WTC11 (cell line): ENCODE measurements at regions not wholly inside any gene's neighbourhood (a gene's known extent, or its start where the extent isn't known, plus 50 kb on each side); places are given as distances from the start of the nearest gene placed in this dataset.

ENCODE experiments used
- ATAC-seq: fragments of 200-7000 bp; cut with Tn5 transposase; 2 replicates; pipeline ENCODE4 v1.10.0; 2021; ENCODE audit warnings: mild to moderate bottlenecking, moderate library complexity
- CTCF ChIA-PET: fragments of 300-600 bp; sonication (Branson Sonifier 250); formaldehyde crosslinking; loops from one replicate; lab custom pipeline; 2021; ENCODE audit warnings: antibody characterized with exemption; lab: Charles Lee
- POLR2A ChIA-PET: fragments of 350-600 bp; sonication (Branson Sonifier 250); formaldehyde crosslinking; loops from one replicate; lab custom pipeline; 2021; ENCODE audit warnings: antibody characterized with exemption; lab: Charles Lee
- DNase-seq: peaks from one replicate; pipeline ENCODE4 v3.0.0; 2021; ENCODE audit warnings: low spot score
- H3K27ac Mint-ChIP-seq: 2 replicates; pipeline ENCODE4 v1.8.0; 2021; ENCODE audit warnings: mixed read lengths
- H3K27me3 Mint-ChIP-seq: 2 replicates; pipeline ENCODE4 v1.8.0; 2021; ENCODE audit warnings: low read depth, mild to moderate bottlenecking, moderate library complexity, mixed read lengths
- H3K36me3 Mint-ChIP-seq: 2 replicates; pipeline ENCODE4 v1.8.0; 2021; ENCODE audit warnings: mixed read lengths
- H3K4me1 Mint-ChIP-seq: 2 replicates; pipeline ENCODE4 v1.8.0; 2022; ENCODE audit warnings: mixed read lengths
- H3K4me3 Mint-ChIP-seq: 2 replicates; pipeline ENCODE4 v1.8.0; 2021; ENCODE audit warnings: mild to moderate bottlenecking, moderate library complexity, mixed read lengths
- H3K9me3 Mint-ChIP-seq: 2 replicates; pipeline ENCODE4 v1.8.0; 2021; ENCODE audit warnings: mixed read lengths
- CTCF ChIP-seq: fragments of 200-600 bp; IDR thresholded peaks from 2 replicates; pipeline ENCODE4 v1.8.0; 2022; ENCODE audit warnings: antibody characterized with exemption
- E2F4 ChIP-seq: sonication (generic); formaldehyde crosslinking; IDR thresholded peaks from 2 replicates; pipeline ENCODE4 v1.8.1; 2022; ENCODE audit warnings: low read depth, mild to moderate bottlenecking, moderate library complexity, missing genetic modification reagents, borderline replicate concordance
- ETV6 ChIP-seq: sonication (generic); formaldehyde crosslinking; IDR thresholded peaks from 2 replicates; pipeline ENCODE4 v1.8.1; 2022; ENCODE audit warnings: mild to moderate bottlenecking, missing genetic modification reagents
- FOXP4 ChIP-seq: sonication (generic); formaldehyde crosslinking; IDR thresholded peaks from 2 replicates; pipeline ENCODE4 v1.8.0; 2022; ENCODE audit warnings: mild to moderate bottlenecking, missing genetic modification reagents
- GABPB1 ChIP-seq: sonication (generic); formaldehyde crosslinking; IDR thresholded peaks from 2 replicates; pipeline ENCODE4 v1.8.1; 2023; ENCODE audit warnings: mild to moderate bottlenecking, missing genetic modification reagents
- GTF2I ChIP-seq: fragments of 250-450 bp; sonication (Bioruptor Pico); conservative IDR thresholded peaks from 2 replicates; pipeline ENCODE4 v1.4.0; 2021; ENCODE audit warnings: mild to moderate bottlenecking
- HMGXB4 ChIP-seq: sonication (generic); formaldehyde crosslinking; IDR thresholded peaks from 2 replicates; pipeline ENCODE4 v1.8.1; 2023; ENCODE audit warnings: mild to moderate bottlenecking, moderate library complexity, missing genetic modification reagents
- IRF1 ChIP-seq: sonication (generic); formaldehyde crosslinking; IDR thresholded peaks from 2 replicates; pipeline ENCODE4 v1.8.0; 2023; ENCODE audit warnings: missing genetic modification reagents
- KAT7 ChIP-seq: sonication (generic); formaldehyde crosslinking; IDR thresholded peaks from 2 replicates; pipeline ENCODE4 v1.8.1; 2023; ENCODE audit warnings: missing genetic modification reagents, mild to moderate bottlenecking, borderline replicate concordance
- NFYB ChIP-seq: sonication (generic); formaldehyde crosslinking; conservative IDR thresholded peaks from 2 replicates; pipeline ENCODE4 v1.8.0; 2022; ENCODE audit warnings: low read depth, missing genetic modification reagents
- TCF7 ChIP-seq: sonication (generic); formaldehyde crosslinking; IDR thresholded peaks from 2 replicates; pipeline ENCODE4 v1.8.0; 2022; ENCODE audit warnings: mild to moderate bottlenecking, low read depth, missing genetic modification reagents, moderate library complexity
- TP53 ChIP-seq: sonication (generic); formaldehyde crosslinking; IDR thresholded peaks from 2 replicates; pipeline ENCODE4 v1.8.1; 2023; ENCODE audit warnings: mild to moderate bottlenecking, missing genetic modification reagents
- ZBTB21 ChIP-seq: sonication (generic); formaldehyde crosslinking; IDR thresholded peaks from 2 replicates; pipeline ENCODE4 v1.8.1; 2023; ENCODE audit warnings: mild to moderate bottlenecking, missing genetic modification reagents, borderline replicate concordance
- ZNF396 ChIP-seq: fragments of 250-450 bp; sonication (Bioruptor Pico); IDR thresholded peaks from 2 replicates; pipeline ENCODE4 v1.8.0; 2021; ENCODE audit warnings: mild to moderate bottlenecking, moderate library complexity, borderline replicate concordance
- ZNF425 ChIP-seq: fragments of 250-450 bp; sonication (Bioruptor Pico); conservative IDR thresholded peaks from 2 replicates; pipeline ENCODE4 v1.9.0; 2021; ENCODE audit warnings: mild to moderate bottlenecking
- ZNF532 ChIP-seq: fragments of 250-450 bp; sonication (Bioruptor Pico); IDR thresholded peaks from 2 replicates; pipeline ENCODE4 v1.9.0; 2021; ENCODE audit warnings: mild to moderate bottlenecking, borderline replicate concordance

GRCh38 chr4:79047316-79047715 is 108.1 kb upstream of the PAQR3 start (continued):
- TF ChIP-seq ZNF425 (CRISPR knock-in tag) (no peak), GTF2I (CRISPR knock-in tag) (no peak), FOXP4 (CRISPR knock-in tag) (no peak), GABPB1 (no peak)

GRCh38 chr4:79046016-79046592 is 106.9 kb upstream of the PAQR3 start:
- Mint-ChIP-seq H3K27ac (no peak overlapping the region), H3K4me3 (no peak overlapping the region), H3K9me3 (no peaks in the 10 kb centered on the region), H3K27me3 (no peaks in the 10 kb centered on the region), H3K4me1 (no peaks in the 10 kb centered on the region; the same call in 1 of the 2 replicates), H3K36me3 (no peaks in the 10 kb centered on the region)
- POLR2A ChIA-PET = no interaction called here
- TF ChIP-seq TP53 (CRISPR knock-in tag) (no peak), HMGXB4 (CRISPR knock-in tag) (no peak), NFYB (CRISPR knock-in tag) (no peak), IRF1 (CRISPR knock-in tag) (no peak), TCF7 (CRISPR knock-in tag) (no peak), ZNF425 (CRISPR knock-in tag) (no peak), ZNF532 (CRISPR knock-in tag) (no peak), E2F4 (CRISPR knock-in tag) (no peak), ZBTB21 (no peak), ZNF396 (no peak), ETV6 (CRISPR knock-in tag) (no peak), KAT7 (CRISPR knock-in tag) (no peak), CTCF (no peak)
- CTCF ChIA-PET = no interaction called here
- DNase-seq (no peak), ATAC-seq (no peak)
